HT1080 (cell line): ENCODE measurements at regions not wholly inside any gene's neighbourhood (a gene's known extent, or its start where the extent isn't known, plus 50 kb on each side); places are given as distances from the start of the nearest gene placed in this dataset.

ENCODE experiments used
- DNase-seq: peaks from one replicate; pipeline ENCODE4 v3.0.0-alpha.2; 2015; ENCODE audit warnings: low read depth

DNA sequence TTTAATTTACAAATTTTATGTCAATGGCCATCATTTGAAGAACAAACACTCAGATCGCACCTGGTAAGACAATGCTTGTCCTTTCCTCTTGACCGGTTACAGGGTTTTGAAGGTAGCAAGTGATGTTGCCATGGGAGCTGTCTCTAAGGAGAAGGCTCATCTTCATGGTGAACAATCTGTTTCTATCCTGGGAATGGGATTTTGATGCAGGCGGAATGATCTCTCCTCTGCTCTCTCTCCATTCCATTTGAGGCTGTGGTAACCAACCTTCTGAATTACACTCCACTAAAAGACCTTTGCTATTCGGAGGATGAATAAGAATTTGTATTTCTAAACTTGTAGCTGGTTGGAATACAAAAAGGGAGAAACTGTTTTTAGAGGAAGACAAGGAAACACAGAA is 57.9 kb upstream of the SLC5A9 start:
- no peak for DNase-seq

DNA sequence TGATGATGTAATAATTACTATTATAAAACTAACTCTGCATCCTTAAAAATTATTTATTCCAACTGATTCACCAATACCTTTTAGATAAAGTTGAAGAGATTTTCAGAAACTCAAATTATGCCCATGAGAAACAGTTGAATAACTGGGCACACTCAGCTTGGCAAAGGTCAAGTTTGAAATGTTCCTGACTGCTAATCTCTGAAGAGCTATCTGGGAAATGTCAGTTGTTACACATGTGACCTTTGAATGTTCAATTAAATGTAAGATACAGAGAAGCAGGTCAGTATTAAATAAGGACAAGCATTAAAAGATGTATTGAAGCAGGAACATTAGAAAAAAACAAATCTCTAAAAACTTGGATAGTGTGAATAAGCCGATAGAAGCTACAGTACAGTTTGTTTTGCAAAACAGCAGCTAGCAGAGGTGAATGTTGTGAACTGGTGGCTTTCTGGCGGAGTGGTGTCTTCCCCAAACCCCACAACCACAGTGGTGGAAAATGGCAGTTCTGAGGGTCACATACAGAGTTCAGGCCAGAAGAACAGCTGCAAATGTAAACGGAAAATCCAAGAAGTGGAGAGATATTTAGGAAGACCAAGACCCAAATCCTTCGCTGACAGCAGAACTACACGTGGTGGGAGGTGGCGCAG is 61.9 kb upstream of the SLC5A9 start:
- no peak for DNase-seq

DNA sequence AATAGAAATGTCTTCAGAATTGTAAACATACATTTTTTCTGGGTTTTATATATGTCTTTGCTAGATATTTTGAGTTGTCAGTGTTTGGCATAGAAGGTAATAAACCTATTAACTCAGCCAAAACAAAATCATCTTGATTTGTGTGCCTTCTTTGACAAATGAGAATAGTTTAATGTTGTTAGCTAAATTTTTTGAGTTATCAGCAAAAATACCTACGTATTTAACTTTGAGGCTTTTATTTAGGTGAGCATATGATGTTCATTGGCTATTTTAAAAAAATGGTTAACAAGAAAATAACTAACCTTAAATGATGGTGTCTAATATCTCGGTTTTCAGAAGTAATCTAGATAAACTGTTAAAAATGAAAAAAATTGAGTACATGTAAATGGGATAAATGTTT is 83.2 kb upstream of the SLC5A9 start:
- no peak for DNase-seq

GRCh38 chr1:48127735-48128685 is 94.5 kb upstream of the SLC5A9 start:
- no peak for DNase-seq

GRCh38 chr1:48123647-48124046 is 98.9 kb upstream of the SLC5A9 start:
- no peak for DNase-seq

- DNase-seq = no peak
These were observed 100.6 kb upstream of the SLC5A9 start for GRCh38 chr1:48121955-48122354.

GRCh38 chr1:48120621-48121020 is 101.9 kb upstream of the SLC5A9 start:
- no peak for DNase-seq

- DNase-seq = no peak
These were observed 106.7 kb upstream of the SLC5A9 start for GRCh38 chr1:48115835-48116234.

DNA sequence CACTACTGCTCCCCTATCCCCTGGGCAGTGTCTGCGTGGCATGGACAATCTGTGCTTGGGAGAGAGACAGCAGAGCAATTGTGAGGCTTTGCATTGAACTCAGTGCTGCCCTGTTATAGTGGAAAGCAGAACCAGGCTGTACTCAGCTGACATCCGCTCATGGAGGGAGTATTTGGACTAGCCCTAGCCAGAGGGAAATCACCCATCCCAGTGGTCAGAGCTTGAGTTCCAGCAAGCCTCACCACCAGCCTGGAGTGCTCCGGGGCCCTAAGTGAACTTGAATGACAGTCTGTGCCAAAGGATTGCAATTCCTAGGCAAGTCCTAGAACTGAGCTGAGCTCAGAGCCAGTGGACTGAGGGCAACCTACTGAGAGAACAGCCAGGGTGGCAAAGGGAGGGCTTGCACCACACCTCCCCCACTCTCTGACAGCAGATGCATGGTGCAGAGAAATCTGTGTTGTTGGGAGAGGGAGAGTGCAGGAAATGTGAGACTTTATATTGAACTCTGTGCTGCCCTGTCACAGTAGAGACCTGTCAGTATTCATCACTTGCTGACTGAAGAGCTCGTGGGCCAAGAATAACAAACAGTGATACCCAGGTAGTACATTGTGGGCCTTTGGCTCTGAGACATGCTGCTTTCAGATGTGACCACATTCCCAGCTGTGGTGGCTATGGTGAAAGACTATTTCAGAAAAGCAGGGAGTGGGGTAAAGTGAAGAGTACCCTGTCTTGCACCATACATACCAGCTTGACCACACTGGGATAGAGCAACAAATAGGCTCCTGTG is 107.7 kb upstream of the SLC5A9 start:
- DNase-seq = no peak

GRCh38 chr1:48109390-48110013 is 112.3 kb upstream of the TRABD2B start:
- DNase-seq = peak; percentile 31

DNA sequence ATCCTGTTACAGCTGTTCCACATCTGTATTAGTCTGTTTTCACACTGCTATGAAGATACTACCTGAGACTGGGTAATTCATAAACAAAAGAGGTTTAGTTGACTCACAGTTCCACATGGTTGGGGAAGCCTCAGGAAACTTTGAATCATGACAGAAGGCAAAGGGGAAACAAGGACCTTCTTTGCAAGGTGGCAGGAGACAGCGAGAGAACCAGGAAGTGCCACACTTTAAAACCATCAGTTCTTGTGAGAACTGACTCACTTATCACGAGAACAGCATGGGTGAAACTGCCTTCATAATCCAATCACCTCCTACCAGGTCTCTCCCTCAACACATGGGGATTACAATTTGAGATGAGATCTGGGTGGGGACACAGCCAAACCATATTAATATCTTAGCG is 110.3 kb upstream of the TRABD2B start:
- peak; percentile 24 for DNase-seq

DNA sequence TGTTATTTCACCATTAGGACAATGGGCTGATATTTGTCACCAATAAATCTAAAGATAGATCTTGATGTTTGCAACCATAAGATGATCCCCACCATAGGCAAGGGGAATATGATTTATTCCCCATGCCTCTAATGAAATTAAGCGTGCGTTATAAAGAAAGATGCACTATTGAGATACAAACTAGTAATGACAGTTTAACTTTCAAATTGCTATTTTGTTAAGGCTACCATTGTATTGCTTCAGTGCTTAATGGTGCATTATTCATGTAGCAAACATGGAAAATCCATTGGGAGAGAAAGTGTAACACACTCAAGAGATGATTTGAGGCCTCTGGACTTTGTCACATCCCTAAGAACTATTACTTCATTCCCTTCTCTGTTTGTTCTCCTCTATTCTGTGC is 108.9 kb upstream of the TRABD2B start:
- no peak for DNase-seq

- DNase-seq = no peak
These were observed 108.0 kb upstream of the TRABD2B start for GRCh38 chr1:48105165-48105564.

- DNase-seq = no peak
These were observed 106.3 kb upstream of the TRABD2B start for GRCh38 chr1:48103495-48103894.

GRCh38 chr1:48102766-48103165 is 105.6 kb upstream of the TRABD2B start:
- no peak for DNase-seq

DNA sequence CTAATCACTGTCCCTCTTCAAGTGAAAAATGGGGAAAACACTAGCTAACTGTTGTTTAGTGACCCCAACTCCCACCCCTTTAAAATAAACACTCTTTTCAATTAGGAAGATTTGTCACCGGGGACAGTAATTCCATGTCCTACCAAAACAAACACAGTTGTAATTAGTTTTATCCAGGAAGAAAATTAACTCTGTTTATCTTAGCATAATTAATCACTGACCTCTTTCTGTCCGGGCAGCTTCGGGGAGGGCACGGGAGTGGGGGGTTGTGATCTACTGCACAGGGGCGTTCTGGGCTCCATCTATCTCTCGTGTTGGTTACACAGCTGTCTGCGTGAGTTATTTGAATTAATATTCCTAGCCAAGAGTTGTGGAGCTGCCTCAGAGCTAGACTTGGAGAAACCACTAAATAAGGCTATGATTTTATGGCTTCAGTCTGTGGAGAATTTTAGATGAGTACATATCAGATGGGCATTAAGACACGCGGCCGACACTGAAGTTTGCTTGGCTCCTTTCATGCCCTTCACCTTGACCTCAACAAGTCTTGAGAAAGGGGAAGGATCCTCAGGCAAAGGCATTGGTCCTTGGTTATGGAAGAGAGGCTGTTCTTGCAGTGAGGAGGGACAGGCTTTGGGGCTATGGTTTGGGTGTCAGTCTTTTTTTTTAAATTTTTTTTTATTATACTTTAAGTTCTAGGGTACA is 102.0 kb upstream of the TRABD2B start:
- no peak for DNase-seq

DNA sequence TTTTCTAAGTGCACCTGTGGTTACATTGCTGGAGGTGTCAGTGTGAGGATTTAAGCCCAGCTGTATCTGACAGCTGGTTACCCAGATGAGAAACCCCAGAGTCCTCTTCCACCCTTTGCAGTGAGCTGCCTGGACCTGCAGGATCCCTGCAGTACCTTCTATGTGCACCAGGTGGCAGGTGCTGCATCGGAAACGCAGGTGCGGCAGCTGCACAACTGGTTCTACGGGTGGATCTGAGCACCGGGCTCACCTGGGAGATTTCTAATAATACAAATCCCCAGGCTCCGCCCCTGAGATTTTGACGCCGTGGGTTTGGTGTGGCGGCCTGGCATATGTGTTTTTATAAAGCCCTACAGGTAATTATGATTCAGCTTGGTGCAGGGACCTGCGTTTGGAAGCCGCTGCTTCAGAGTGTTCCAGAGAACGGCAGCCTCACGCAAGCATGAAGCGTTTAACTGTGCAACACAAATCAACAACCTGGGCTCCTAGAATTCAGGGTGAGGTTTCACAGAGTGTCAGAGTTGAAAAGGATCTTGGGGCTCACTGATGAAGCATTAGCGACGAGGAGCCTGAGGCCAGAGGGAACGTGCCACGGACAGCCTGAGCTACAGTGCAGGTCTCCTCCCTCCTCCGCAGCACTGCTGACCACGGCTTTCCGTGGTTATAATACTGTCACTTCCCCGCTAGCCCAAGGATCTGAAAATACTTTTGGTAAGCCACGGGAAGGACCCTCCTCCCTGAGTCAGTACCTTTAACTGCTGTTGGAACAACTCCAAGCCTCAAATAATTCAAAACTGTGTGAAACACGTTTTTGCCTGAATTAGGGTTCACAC is 96.7 kb upstream of the TRABD2B start:
- peak; percentile 51 for DNase-seq

- DNase-seq = no peak
These were observed 96.0 kb upstream of the TRABD2B start for GRCh38 chr1:48093147-48093546.

- DNase-seq = no peak
These were observed 95.2 kb upstream of the TRABD2B start for GRCh38 chr1:48092401-48092800.

GRCh38 chr1:48089356-48089891 is 92.2 kb upstream of the TRABD2B start:
- DNase-seq = no peak
